ENCODE measurements at regions not wholly inside any gene's neighbourhood (a gene's known extent, or its start where the extent isn't known, plus 50 kb on each side); places are given as distances from the start of the nearest gene placed in this dataset.

DNA sequence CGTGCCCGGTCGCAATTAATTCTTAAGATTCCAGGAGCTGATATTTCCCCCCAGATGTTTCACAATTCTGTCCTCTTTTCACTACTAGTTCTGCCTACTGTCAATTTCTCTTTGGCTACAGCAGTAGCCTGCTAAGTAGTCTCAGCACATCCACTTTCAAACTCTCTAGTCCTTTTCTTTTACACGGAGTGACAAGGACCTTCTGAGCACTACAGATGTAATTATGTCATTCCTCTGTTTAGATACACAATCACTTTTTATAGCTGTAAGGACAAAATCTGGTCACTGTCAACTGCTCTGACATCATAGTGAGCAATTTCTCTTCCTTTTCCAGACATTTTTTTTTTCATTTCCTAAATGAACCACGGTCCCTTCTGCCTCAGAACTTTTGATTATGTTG lies 421.7 kb upstream of the CHRM3 start:
- no peak for TF ChIP-seq CTCF (IDR thresholded peaks at IDR 0.05; ENCODE audit: insufficient read depth, low read length, poor library complexity, severe bottlenecking)
- TF ChIP-seq EZH2phosphoT487 (conservative IDR thresholded peaks at IDR 0.05; ENCODE audit: low read length), result no peak
